Colonic mucosa (tissue), 4 donors: ENCODE measurements at regions not wholly inside any gene's neighbourhood (a gene's known extent, or its start where the extent isn't known, plus 50 kb on each side); places are given as distances from the start of the nearest gene placed in this dataset.

Source experiments
- DNase-seq: peaks from one replicate; pipeline ENCODE4 v3.0.0-alpha.2; 2020
- H3K27ac ChIP-seq: fragments of 200-600 bp; one replicate; pipeline ENCODE4 v1.8.0; 2021
- H3K27me3 ChIP-seq: fragments of 200-600 bp; one replicate; pipeline ENCODE4 v1.8.0; 2021
- H3K36me3 ChIP-seq: fragments of 200-600 bp; one replicate; pipeline ENCODE4 v1.8.0; 2021
- H3K4me1 ChIP-seq: fragments of 200-600 bp; one replicate; pipeline ENCODE4 v1.8.0; 2021; ENCODE audit warnings: mild to moderate bottlenecking
- H3K4me3 ChIP-seq: fragments of 200-600 bp; one replicate; pipeline ENCODE4 v1.8.0; 2021
- H3K9ac ChIP-seq, 2 donors: one replicate each; pipeline ENCODE4 v1.7.0; 2013; ENCODE audit warnings: control low read depth in 2 of 2, low read depth in 2 of 2, low read length in 2 of 2
- H3K9me3 ChIP-seq: fragments of 200-600 bp; one replicate; pipeline ENCODE4 v1.8.0; 2021
- intact Hi-C: fragments of 100-400 bp; cut with DNase I; formaldehyde crosslinking; loops from one replicate; pipeline ENCODE4 v1.14.1; 2022
- TF ChIP-seq, protein P1 (sequence below): fragments of 200-600 bp; IDR thresholded peaks from one replicate; pipeline ENCODE4 v1.8.0; 2022; ENCODE audit warnings: antibody characterized with exemption, mild to moderate bottlenecking
- donor health status: healthy.
- donor health status: DM: no; HTN: no; CAD: no.
- donor health status: DM: no; HTN: no; CAD: no.

DNA sequence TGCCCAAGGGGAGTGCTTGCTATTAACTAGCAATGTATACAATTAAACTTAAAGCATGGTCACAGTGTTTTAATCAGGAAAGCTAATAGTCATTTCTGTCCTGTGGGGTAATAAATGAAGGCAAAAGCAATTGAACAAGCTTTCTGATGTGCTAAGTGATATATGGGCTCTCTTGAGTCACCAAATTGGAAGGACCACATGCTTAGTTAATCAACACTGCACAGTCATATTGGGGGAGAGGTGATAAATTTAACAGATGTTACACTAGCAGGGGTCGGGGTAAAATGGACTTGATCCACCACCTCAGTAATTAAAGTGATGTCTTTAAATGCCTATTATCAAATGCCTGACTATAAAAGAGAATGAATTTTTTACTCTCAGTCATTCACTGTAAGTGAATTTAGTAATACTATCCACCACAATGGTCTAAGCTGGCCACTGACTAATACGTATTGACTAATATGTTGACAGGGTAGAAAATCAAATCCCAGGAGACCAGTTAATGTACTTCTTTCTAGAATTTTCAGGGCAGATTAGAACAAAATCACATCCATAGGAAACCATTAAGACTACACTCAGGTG lies 736.3 kb downstream of the RPS29 start:
- H3K36me3 ChIP-seq, result no peaks in the 10 kb centered on the region
- DNase-seq, result no peak
- H3K9me3 ChIP-seq, result no peaks in the 10 kb centered on the region
- H3K27ac ChIP-seq, result no peak overlapping the region
- H3K4me1 ChIP-seq, result no peaks in the 10 kb centered on the region
- TF ChIP-seq, protein P1, sequence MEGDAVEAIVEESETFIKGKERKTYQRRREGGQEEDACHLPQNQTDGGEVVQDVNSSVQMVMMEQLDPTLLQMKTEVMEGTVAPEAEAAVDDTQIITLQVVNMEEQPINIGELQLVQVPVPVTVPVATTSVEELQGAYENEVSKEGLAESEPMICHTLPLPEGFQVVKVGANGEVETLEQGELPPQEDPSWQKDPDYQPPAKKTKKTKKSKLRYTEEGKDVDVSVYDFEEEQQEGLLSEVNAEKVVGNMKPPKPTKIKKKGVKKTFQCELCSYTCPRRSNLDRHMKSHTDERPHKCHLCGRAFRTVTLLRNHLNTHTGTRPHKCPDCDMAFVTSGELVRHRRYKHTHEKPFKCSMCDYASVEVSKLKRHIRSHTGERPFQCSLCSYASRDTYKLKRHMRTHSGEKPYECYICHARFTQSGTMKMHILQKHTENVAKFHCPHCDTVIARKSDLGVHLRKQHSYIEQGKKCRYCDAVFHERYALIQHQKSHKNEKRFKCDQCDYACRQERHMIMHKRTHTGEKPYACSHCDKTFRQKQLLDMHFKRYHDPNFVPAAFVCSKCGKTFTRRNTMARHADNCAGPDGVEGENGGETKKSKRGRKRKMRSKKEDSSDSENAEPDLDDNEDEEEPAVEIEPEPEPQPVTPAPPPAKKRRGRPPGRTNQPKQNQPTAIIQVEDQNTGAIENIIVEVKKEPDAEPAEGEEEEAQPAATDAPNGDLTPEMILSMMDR, result no peak
- intact Hi-C loops, result no loop called here
- no peak overlapping the region for H3K9ac ChIP-seq
- no peaks in the 10 kb centered on the region for H3K27me3 ChIP-seq
- no peak overlapping the region for H3K4me3 ChIP-seq

DNA sequence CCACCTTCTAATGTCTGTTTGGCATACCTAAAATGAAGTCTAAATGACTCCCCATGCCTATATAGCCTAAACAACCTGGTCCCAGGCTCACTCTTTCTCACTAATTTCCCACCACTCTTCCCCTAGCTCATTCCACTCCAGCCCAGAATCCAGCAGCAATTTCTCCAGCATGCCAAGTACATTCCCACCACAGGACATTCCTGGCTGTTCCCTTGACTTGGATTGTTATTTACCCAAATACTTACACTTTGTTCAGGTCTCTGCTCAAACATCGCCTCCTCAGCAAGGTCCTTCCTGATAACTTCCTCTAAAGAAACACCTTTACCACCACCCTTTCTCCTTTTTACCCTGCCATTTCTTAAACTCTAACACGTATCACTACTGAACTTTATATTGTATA lies 743.4 kb downstream of the RPS29 start:
- Histone ChIP-seq H3K4me1 (no peaks in the 10 kb centered on the region), H3K36me3 (no peaks in the 10 kb centered on the region), H3K9me3 (no peaks in the 10 kb centered on the region), H3K27me3 (no peaks in the 10 kb centered on the region), H3K27ac (no peak overlapping the region), H3K9ac (no peak overlapping the region), H3K4me3 (no peak overlapping the region)
- no peak for DNase-seq
- intact Hi-C loops, result no loop called here
- TF ChIP-seq, protein P1, result no peak

DNA sequence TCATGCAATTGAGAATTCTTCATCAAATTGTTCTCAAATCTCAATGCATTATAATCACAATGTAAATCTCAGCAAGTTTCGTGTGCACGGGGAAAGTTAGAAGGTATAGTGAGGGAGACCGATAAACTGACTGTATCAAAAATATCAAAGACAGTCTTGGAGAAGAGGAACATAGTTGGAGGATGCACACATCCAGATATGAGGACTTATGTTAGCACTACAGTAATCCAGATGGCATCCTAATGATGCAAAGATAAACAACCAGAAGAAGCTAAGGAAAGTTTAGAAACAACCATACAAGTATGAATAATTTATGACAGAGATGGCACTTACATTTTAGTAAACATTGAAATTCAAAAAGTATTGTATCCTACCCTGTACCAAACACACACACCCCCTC lies 760.1 kb downstream of the RPS29 start:
- Histone ChIP-seq H3K36me3 (no peaks in the 10 kb centered on the region), H3K4me3 (no peak overlapping the region), H3K9ac (no peak overlapping the region), H3K27ac (no peak overlapping the region), H3K27me3 (no peaks in the 10 kb centered on the region), H3K9me3 (no peaks in the 10 kb centered on the region), H3K4me1 (no peaks in the 10 kb centered on the region)
- TF ChIP-seq, protein P1, result no peak
- DNase-seq, result no peak
- intact Hi-C loops, result no loop called here

DNA sequence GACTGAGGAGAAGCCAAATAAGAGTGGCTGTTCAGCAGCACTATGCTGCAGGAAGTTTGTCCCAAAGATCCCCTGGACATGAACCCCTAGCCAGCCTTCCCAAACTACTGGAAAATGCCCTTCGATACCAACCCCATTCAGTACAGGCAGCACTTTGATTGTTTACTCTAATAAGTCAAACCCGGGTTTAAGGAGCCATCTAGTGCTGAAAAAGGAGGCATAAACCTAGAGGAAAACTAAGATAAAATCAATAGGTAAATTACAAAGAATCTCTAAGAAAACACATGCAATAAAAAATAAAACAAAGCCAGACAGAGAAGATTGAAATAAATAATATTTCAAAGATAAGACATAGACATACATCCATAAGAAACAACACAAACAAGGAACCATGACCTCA lies 771.6 kb downstream of the RPS29 start:
- no peak for DNase-seq
- no peaks in the 10 kb centered on the region for H3K27me3 ChIP-seq
- no peak overlapping the region for H3K4me3 ChIP-seq
- no peaks in the 10 kb centered on the region for H3K36me3 ChIP-seq
- H3K27ac ChIP-seq, result no peak overlapping the region
- intact Hi-C loops, result no loop called here
- H3K9me3 ChIP-seq, result no peaks in the 10 kb centered on the region
- H3K9ac ChIP-seq, result no peak overlapping the region
- TF ChIP-seq, protein P1, result no peak
- no peaks in the 10 kb centered on the region for H3K4me1 ChIP-seq

DNA sequence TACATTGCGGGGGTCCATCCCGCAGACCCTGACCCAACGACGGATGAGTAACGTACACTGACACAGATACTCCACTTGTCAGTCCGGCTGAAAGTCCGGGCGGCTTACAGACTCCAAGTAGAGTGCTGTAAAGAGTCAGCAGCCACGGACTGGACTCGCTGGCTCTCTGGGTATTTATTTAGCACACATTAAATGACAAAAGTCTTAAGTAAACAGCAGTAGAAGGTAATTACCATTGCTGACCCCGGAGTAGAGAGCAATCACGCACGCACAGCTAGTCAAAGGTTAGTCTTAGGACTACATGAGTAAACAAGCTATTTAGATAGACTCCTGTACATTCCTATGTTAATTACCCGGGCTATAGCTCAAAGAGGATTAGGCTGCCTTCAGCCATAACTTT lies 780.9 kb downstream of the RPS29 start:
- intact Hi-C loops, result no loop called here
- H3K4me3 ChIP-seq, result no peak overlapping the region
- TF ChIP-seq, protein P1, result no peak
- no peaks in the 10 kb centered on the region for H3K4me1 ChIP-seq
- DNase-seq, result no peak
- no peaks in the 10 kb centered on the region for H3K27me3 ChIP-seq
- H3K9me3 ChIP-seq, result no peaks in the 10 kb centered on the region
- H3K27ac ChIP-seq, result no peak overlapping the region
- no peaks in the 10 kb centered on the region for H3K36me3 ChIP-seq
- H3K9ac ChIP-seq, result no peak overlapping the region
